HG03565 (cell line): ENCODE measurements at regions not wholly inside any gene's neighbourhood (a gene's known extent, or its start where the extent isn't known, plus 50 kb on each side); places are given as distances from the start of the nearest gene placed in this dataset.

Source experiments
- ATAC-seq: cut with Tn5 transposase; IDR thresholded peaks from one replicate; pipeline ENCODE4 v1.9.1; 2021; ENCODE audit warnings: mild to moderate bottlenecking, moderate library complexity; ENCODE audit not compliant: unreplicated experiment

- peak; percentile 86 for ATAC-seq
These were observed 52.7 kb upstream of the ERCC6L2 start for GRCh38 chr9:95822583-95823431.

GRCh38 chr9:95822015-95822414, 53.5 kb upstream of the ERCC6L2 start:
- no peak for ATAC-seq

GRCh38 chr9:95820074-95820473, 55.4 kb upstream of the ERCC6L2 start:
- ATAC-seq, result no peak

- ATAC-seq, result no peak
These were observed 55.9 kb upstream of the ERCC6L2 start for GRCh38 chr9:95819636-95820035.

GRCh38 chr9:95817205-95817604, 58.3 kb upstream of the ERCC6L2 start:
- no peak for ATAC-seq

- ATAC-seq, result no peak
These were observed 58.8 kb upstream of the ERCC6L2 start for GRCh38 chr9:95816716-95817115.

- no peak for ATAC-seq
These were observed 59.5 kb upstream of the ERCC6L2 start for GRCh38 chr9:95815961-95816360.

GRCh38 chr9:95815133-95815532, 60.4 kb upstream of the ERCC6L2 start:
- no peak for ATAC-seq

GRCh38 chr9:95813923-95814322, 61.6 kb upstream of the ERCC6L2 start:
- no peak for ATAC-seq

- ATAC-seq, result no peak
These were observed 64.7 kb upstream of the ERCC6L2 start for GRCh38 chr9:95810814-95811213.

GRCh38 chr9:95810133-95810532, 65.4 kb upstream of the ERCC6L2 start:
- no peak for ATAC-seq

- ATAC-seq, result no peak
These were observed 65.8 kb upstream of the ERCC6L2 start for GRCh38 chr9:95809686-95810085.

- no peak for ATAC-seq
These were observed 67.5 kb upstream of the ERCC6L2 start for GRCh38 chr9:95808011-95808410.

GRCh38 chr9:95807326-95807947, 68.1 kb upstream of the ERCC6L2 start:
- no peak for ATAC-seq

GRCh38 chr9:95803197-95803596, 72.3 kb upstream of the ERCC6L2 start:
- ATAC-seq, result no peak

- ATAC-seq, result no peak
These were observed 73.7 kb upstream of the ERCC6L2 start for GRCh38 chr9:95801797-95802196.

- no peak for ATAC-seq
These were observed 79.5 kb upstream of the ERCC6L2 start for GRCh38 chr9:95796029-95796428.

- no peak for ATAC-seq
These were observed 81.3 kb upstream of the ERCC6L2 start for GRCh38 chr9:95793924-95794828.

- no peak for ATAC-seq
These were observed 83.8 kb upstream of the ERCC6L2 start for GRCh38 chr9:95791695-95792094.

- ATAC-seq, result no peak
These were observed 84.2 kb upstream of the ERCC6L2 start for GRCh38 chr9:95791286-95791685.

GRCh38 chr9:95788521-95788991, 86.9 kb upstream of the ERCC6L2 start:
- no peak for ATAC-seq
